ENCODE measurements at regions not wholly inside any gene's neighbourhood (a gene's known extent, or its start where the extent isn't known, plus 50 kb on each side); places are given as distances from the start of the nearest gene placed in this dataset.

GRCh38 chrX:45324941-45325340, 124.3 kb upstream of the DIPK2B start:
- TF ChIP-seq MXI1 (IDR thresholded peaks at IDR 0.05; ENCODE audit: borderline replicate concordance, low read depth, low read length) (no peak), CTCF (conservative IDR thresholded peaks at IDR 0.05; ENCODE audit: low read depth, low read length) (no peak), CEBPB (IDR thresholded peaks at IDR 0.05; ENCODE audit: low read depth, low read length) (no peak), POLR2A (IDR thresholded peaks at IDR 0.05; ENCODE audit: low read depth, low read length) (no peak), CHD1 (IDR thresholded peaks at IDR 0.05; ENCODE audit: low read depth, low read length) (no peak), NFE2L2 (IDR thresholded peaks at IDR 0.05; ENCODE audit: low read depth, low read length) (no peak), RAD21 (IDR thresholded peaks at IDR 0.05; ENCODE audit: low read length) (no peak), USF2 (IDR thresholded peaks at IDR 0.05; ENCODE audit: low read depth, low read length) (no peak), SMC3 (IDR thresholded peaks at IDR 0.05; ENCODE audit: low read depth, low read length) (no peak), BHLHE40 (IDR thresholded peaks at IDR 0.05; ENCODE audit: low read depth, low read length) (no peak), MAFK (IDR thresholded peaks at IDR 0.05; ENCODE audit: low read depth, low read length) (no peak), RFX5 (IDR thresholded peaks at IDR 0.05; ENCODE audit: low read depth, low read length) (no peak), MAZ (IDR thresholded peaks at IDR 0.05; ENCODE audit: borderline replicate concordance, low read depth, low read length) (no peak), ELK1 (IDR thresholded peaks at IDR 0.05; ENCODE audit: borderline replicate concordance, low read depth, low read length) (no peak)

All from IMR-90 (cell line).